ENCODE measurements at regions not wholly inside any gene's neighbourhood (a gene's known extent, or its start where the extent isn't known, plus 50 kb on each side); places are given as distances from the start of the nearest gene placed in this dataset.

DNA sequence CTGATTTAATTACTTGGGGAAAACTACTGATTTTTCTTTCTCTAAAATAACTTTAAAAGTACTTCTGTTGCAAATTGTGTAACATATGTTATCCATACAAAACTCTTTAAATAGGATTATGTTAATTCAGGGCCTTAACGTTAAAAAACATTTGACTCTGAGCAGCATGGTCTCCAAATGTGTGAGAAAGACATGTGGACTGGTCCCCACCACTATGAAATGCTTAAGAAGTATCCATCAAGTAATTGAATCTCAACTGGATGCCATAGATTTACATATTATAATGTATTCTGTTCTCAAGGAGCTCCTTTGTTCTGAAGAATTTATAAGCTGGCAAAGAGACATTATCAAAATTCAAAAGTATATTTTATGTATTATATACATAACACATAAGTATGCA is 130.8 kb upstream of the HEY2 start:
- H3K9me1 ChIP-seq (replicated peaks; ENCODE audit: control insufficient read depth, extremely low read depth, insufficient read depth, low read length), result no peaks in the 10 kb centered on the region
- H3K36me3 ChIP-seq (ENCODE audit: control insufficient read depth in 2 of 2, extremely low read depth in 1 of 2, insufficient read depth in 2 of 2, low read length in 2 of 2), result no peaks in the 10 kb centered on the region
- no peak overlapping the region for H3K4me3 ChIP-seq (replicated peaks in 1 of 3; ENCODE audit: insufficient read depth in 1 of 3, low read depth in 1 of 3, low read length in 3 of 3)
- DNase-seq (ENCODE audit: low read depth, low spot score) (no peak), FAIRE-seq (no peak)
- ChIA-PET POLR2A (no interaction called here), CTCF (interaction anchor here (1.3 kb wide), 1 partner anchor 138 kb away, joined by 3 read pairs; no protein-coding TSS in a partner anchor)
- no peaks in the 10 kb centered on the region for H3K4me1 ChIP-seq (ENCODE audit: control insufficient read depth, extremely low read depth, insufficient read depth, low read length)
- no peaks in the 10 kb centered on the region for H3K9me3 ChIP-seq (replicated peaks; ENCODE audit: control insufficient read depth, insufficient read depth, low read length)
- H4K20me1 ChIP-seq (replicated peaks; ENCODE audit: control insufficient read depth, extremely low read depth, insufficient read depth, low read length), result no peaks in the 10 kb centered on the region
- no TSS peak for BruUV-seq (replicated peaks)
- H3K27ac ChIP-seq (ENCODE audit: insufficient read depth, low read depth, low read length), result no peak overlapping the region
- no peak overlapping the region for H3K9ac ChIP-seq (replicated peaks; ENCODE audit: extremely low read depth, insufficient read depth, low read length)
- H3K27me3 ChIP-seq (ENCODE audit: control insufficient read depth in 2 of 2, insufficient read depth in 2 of 2, low read length in 2 of 2), result peaks cover 0 to 8% of the 10 kb centered on the region in 2 experiments
- H3K79me2 ChIP-seq (ENCODE audit: control insufficient read depth, insufficient read depth, low read length), result no peaks in the 10 kb centered on the region
- dilution Hi-C loops (cut with MboI; ENCODE audit: extremely low pct_ligation_motif_present, low sequenced_read_pairs), result no loop called here
- H2AFZ ChIP-seq (ENCODE audit: low read depth, low read length), result no peak overlapping the region
- no peak overlapping the region for H3K4me2 ChIP-seq (ENCODE audit: insufficient read depth, low read length)
- intact Hi-C loops (cut with micrococcal nuclease), result no loop called here
- no peak for TF ChIP-seq EZH2 (IDR thresholded peaks at IDR 0.05; ENCODE audit: borderline replicate concordance, low read depth, low read length, severe bottlenecking)
- no peak for TF ChIP-seq FOS (IDR thresholded peaks at IDR 0.05; ENCODE audit: borderline replicate concordance, insufficient read depth, low read length)
- TF ChIP-seq GATA2 (IDR thresholded peaks at IDR 0.05; ENCODE audit: insufficient read depth, insufficient read length, low read depth, low read length), result no peak
- TF ChIP-seq, protein P1, sequence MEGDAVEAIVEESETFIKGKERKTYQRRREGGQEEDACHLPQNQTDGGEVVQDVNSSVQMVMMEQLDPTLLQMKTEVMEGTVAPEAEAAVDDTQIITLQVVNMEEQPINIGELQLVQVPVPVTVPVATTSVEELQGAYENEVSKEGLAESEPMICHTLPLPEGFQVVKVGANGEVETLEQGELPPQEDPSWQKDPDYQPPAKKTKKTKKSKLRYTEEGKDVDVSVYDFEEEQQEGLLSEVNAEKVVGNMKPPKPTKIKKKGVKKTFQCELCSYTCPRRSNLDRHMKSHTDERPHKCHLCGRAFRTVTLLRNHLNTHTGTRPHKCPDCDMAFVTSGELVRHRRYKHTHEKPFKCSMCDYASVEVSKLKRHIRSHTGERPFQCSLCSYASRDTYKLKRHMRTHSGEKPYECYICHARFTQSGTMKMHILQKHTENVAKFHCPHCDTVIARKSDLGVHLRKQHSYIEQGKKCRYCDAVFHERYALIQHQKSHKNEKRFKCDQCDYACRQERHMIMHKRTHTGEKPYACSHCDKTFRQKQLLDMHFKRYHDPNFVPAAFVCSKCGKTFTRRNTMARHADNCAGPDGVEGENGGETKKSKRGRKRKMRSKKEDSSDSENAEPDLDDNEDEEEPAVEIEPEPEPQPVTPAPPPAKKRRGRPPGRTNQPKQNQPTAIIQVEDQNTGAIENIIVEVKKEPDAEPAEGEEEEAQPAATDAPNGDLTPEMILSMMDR (IDR thresholded peaks at IDR 0.05; ENCODE audit: extremely low read depth in 1 of 2, insufficient read depth in 1 of 2, low read depth in 1 of 2, low read length in 2 of 2), result no peak
- TF ChIP-seq POLR2AphosphoS5 (IDR thresholded peaks at IDR 0.05; ENCODE audit: insufficient read depth, low read depth, low read length), result no peak
- no peak for TF ChIP-seq POLR2A (IDR thresholded peaks at IDR 0.05; ENCODE audit: low read depth, low read length)
- TF ChIP-seq MYC (IDR thresholded peaks at IDR 0.05; ENCODE audit: low read depth, low read length), result no peak
- TF ChIP-seq, protein P2, sequence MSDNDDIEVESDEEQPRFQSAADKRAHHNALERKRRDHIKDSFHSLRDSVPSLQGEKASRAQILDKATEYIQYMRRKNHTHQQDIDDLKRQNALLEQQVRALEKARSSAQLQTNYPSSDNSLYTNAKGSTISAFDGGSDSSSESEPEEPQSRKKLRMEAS (IDR thresholded peaks at IDR 0.05; ENCODE audit: insufficient read depth, insufficient read length), result no peak
- TF ChIP-seq JUN (IDR thresholded peaks at IDR 0.05; ENCODE audit: borderline replicate concordance, insufficient read depth, insufficient read length, low read depth), result no peak

Data from endothelial cell of umbilical vein (primary cell).